Effector memory CD4-positive, alpha-beta T cell (primary cell): ENCODE measurements at regions not wholly inside any gene's neighbourhood (a gene's known extent, or its start where the extent isn't known, plus 50 kb on each side); places are given as distances from the start of the nearest gene placed in this dataset.

ENCODE experiments used
- DNase-seq, 3 donors: peaks; one replicate each; pipeline ENCODE4 v3.0.0-alpha.2; 2020
- H3K27ac ChIP-seq: 2 replicates; pipeline ENCODE4 v1.7.0; 2013; ENCODE audit warnings: mild to moderate bottlenecking, low read length, moderate library complexity; ENCODE audit not compliant: insufficient read depth, poor library complexity, severe bottlenecking
- H3K27me3 ChIP-seq: replicated peaks from 2 replicates; pipeline ENCODE4 v1.7.0; 2013; ENCODE audit warnings: mild to moderate bottlenecking, low read length; ENCODE audit not compliant: insufficient read depth, control insufficient read depth, poor library complexity, severe bottlenecking
- H3K36me3 ChIP-seq: 2 replicates; pipeline ENCODE4 v1.7.0; 2013; ENCODE audit warnings: mild to moderate bottlenecking, low read length, moderate library complexity; ENCODE audit not compliant: control insufficient read depth, insufficient read depth
- H3K4me1 ChIP-seq: 2 replicates; pipeline ENCODE4 v1.7.0; 2013; ENCODE audit warnings: low read length, mild to moderate bottlenecking; ENCODE audit not compliant: control insufficient read depth, insufficient read depth, poor library complexity, severe bottlenecking
- H3K4me3 ChIP-seq: 2 replicates; pipeline ENCODE4 v1.7.0; 2013; ENCODE audit warnings: low read length, low read depth, mild to moderate bottlenecking; ENCODE audit not compliant: insufficient read depth, poor library complexity, severe bottlenecking
- H3K9me3 ChIP-seq: 2 replicates; pipeline ENCODE4 v1.7.0; 2013; ENCODE audit warnings: mild to moderate bottlenecking, low read length, moderate library complexity; ENCODE audit not compliant: control insufficient read depth

DNA sequence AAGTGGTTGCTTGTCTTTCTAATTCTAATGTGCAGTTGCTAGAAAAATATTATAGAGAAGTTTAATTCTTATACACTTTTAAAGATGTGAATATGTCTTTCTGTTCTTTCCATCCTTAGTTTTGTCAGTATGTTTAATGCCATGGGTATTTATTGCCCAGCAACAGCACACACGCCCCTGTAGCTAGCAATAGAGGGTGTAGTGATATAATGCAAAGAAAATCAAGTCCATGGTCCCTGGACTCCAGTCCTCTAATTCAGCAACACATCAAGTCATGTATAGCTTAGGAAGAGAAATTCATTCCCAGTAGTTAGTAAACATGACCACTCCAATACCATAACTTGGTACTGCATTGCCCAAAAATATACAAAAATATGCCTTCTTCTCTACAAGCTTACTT lies 292.4 kb upstream of the NR2F2 start:
- Histone ChIP-seq H3K4me1 (no peaks in the 10 kb centered on the region), H3K4me3 (no peak overlapping the region), H3K27ac (no peak overlapping the region), H3K27me3 (peaks cover 3% of the 10 kb centered on the region), H3K36me3 (no peaks in the 10 kb centered on the region), H3K9me3 (no peaks in the 10 kb centered on the region)
- DNase-seq, result no peak

GRCh38 chr15:96038650-96039049 lies 291.9 kb upstream of the NR2F2 start:
- H3K27ac ChIP-seq, result no peak overlapping the region
- no peaks in the 10 kb centered on the region for H3K9me3 ChIP-seq
- no peaks in the 10 kb centered on the region for H3K4me1 ChIP-seq
- no peak for DNase-seq
- no peaks in the 10 kb centered on the region for H3K36me3 ChIP-seq
- H3K27me3 ChIP-seq, result peaks cover 3% of the 10 kb centered on the region
- H3K4me3 ChIP-seq, result no peak overlapping the region

GRCh38 chr15:96041982-96042733 lies 288.3 kb upstream of the NR2F2 start:
- Histone ChIP-seq H3K4me3 (no peak overlapping the region), H3K4me1 (no peaks in the 10 kb centered on the region), H3K27ac (no peak overlapping the region), H3K9me3 (no peaks in the 10 kb centered on the region), H3K27me3 (peaks cover 3% of the 10 kb centered on the region), H3K36me3 (no peaks in the 10 kb centered on the region)
- DNase-seq, result no peak

DNA sequence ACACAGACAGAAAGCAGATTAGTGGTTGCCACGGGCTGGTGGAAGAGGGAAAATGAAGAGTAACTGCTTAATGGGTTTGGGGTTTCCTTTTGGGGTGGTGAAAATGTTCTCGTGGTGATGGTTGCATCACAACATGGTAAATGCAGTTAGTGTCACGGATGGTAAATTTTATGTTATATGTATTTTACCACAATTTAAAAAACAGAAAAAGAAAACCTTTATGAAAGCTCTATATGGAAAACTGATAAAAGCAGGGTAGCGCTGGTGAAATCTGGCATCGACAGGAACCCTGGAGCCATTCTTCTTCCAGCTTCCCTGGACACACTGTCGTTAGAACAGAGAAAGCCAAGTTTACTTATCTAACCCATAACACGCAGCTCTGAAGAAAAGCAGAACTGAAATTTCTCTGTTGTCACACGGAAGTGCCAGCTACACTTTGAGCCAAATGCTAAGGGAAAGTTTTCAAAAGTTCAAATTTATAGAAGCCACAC lies 287.7 kb upstream of the NR2F2 start:
- Histone ChIP-seq H3K27me3 (peaks cover 3% of the 10 kb centered on the region), H3K9me3 (no peaks in the 10 kb centered on the region), H3K4me3 (no peak overlapping the region), H3K4me1 (no peaks in the 10 kb centered on the region), H3K36me3 (no peaks in the 10 kb centered on the region), H3K27ac (no peak overlapping the region)
- no peak for DNase-seq

DNA sequence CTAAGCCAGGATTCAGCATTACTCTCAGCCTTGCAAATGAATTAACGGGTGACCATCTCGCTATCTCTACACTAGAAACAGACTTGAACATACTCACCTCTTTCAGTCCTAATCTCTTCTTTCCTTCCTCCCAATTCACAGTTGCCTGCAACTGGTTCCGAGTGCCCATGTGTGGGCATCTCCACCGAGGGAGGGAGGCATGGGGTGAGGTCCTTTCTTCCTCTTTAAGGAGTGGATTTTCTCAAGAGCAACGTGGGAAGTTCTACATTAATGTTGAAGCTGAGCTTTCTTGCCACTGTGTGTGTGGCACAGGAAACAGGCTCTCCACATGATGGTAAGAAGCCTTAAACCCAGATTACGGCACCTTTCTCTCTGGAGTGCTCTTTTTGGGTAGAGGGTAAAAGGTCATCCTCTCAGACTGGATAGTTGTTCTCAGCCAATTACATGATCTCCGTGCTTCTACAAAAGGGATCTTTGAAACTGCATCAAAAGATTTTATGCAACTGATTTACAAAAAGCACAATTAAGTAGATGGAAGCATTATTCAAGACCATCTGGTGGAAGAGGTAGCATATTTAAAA lies 286.8 kb upstream of the NR2F2 start:
- DNase-seq, result no peak
- H3K27ac ChIP-seq, result no peak overlapping the region
- H3K4me3 ChIP-seq, result no peak overlapping the region
- H3K27me3 ChIP-seq, result peaks cover 3% of the 10 kb centered on the region
- H3K9me3 ChIP-seq, result no peaks in the 10 kb centered on the region
- H3K4me1 ChIP-seq, result no peaks in the 10 kb centered on the region
- H3K36me3 ChIP-seq, result no peaks in the 10 kb centered on the region

DNA sequence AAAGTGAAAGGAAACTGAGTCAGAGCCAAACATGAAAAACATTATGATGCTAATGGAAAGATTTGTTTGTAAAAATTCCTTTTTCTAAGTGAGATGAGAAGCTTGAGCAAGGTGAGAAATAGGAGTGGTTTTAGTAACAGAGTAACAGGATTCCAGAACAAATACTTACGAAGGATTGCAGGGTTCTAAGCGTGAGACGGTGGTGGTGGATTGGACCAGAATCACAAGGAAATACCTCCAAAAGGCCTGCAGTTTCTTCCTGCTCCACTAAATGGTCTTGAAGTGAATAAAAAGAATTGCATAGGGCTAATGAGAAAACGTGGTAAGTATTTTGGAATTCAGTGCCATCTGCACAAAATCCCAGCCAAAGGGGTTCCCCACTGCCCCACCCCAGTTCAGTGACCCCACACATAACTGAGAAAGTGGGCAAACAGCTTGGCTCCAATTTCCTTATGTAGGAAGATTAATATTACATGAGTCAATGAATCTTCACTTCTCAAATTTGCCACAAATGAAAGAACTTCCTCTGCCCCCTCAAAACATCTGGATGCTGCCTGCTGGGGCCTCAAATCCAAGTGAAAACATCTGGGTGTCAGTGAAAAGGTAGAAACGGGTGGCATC lies 283.8 kb upstream of the NR2F2 start:
- H3K27me3 ChIP-seq, result no peaks in the 10 kb centered on the region
- H3K4me3 ChIP-seq, result no peak overlapping the region
- no peak overlapping the region for H3K27ac ChIP-seq
- no peaks in the 10 kb centered on the region for H3K4me1 ChIP-seq
- no peak for DNase-seq
- H3K9me3 ChIP-seq, result no peaks in the 10 kb centered on the region
- no peaks in the 10 kb centered on the region for H3K36me3 ChIP-seq

DNA sequence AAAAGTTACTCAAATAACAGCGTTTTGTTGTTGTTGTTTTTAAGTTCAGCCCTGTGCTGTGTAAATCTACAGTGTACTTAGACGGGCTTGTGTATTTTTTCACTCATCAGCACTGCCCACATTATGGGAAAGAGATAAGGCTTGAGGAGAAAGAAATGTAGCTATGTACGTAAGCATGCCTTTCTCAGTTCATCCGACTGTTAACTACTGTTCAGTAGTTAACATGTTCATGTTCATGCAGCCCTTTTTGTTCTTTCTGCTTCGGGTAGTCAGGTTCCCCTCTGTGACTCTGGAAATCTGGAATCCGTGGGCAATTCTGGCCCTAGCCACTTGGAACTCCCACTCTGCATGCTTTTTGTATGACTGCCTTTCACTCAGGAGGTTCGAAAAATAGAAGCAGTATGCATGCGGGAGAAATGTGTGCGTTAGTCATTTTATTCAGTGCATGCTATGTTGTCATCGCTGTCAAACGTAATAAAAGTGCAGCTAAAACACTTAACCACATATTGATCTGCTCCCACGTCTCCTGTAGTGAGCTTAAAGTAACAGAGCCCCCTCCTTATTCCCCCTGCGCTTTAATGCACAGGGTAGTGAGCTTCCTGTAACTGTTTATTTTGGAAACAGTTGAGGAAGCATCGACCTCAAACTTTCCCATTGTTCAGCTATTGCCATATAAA lies 283.1 kb upstream of the NR2F2 start:
- Histone ChIP-seq H3K36me3 (no peaks in the 10 kb centered on the region), H3K27me3 (no peaks in the 10 kb centered on the region), H3K27ac (no peak overlapping the region), H3K4me3 (no peak overlapping the region), H3K4me1 (no peaks in the 10 kb centered on the region), H3K9me3 (no peaks in the 10 kb centered on the region)
- DNase-seq, result no peak

DNA sequence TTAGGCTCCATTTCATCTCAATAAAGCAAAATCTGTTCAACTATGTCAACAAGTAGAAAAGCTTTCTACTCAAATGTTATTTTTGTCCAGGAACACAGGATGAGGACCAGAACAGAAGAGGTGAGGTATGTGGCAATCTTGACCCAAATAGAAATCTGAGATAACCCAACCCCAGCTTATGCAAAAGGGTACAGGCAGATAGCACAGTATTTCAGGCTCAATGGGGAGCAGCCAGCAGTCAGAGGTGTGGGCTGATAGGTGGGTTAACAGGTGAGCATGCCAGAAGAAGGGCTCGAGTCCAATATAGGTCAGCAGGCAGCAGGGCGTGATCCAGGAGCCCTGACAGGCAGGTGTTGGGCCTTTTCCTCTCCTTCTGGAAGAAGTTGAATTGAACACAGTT lies 281.2 kb upstream of the NR2F2 start:
- Histone ChIP-seq H3K27ac (no peak overlapping the region), H3K9me3 (no peaks in the 10 kb centered on the region), H3K27me3 (peaks cover 6% of the 10 kb centered on the region), H3K36me3 (no peaks in the 10 kb centered on the region), H3K4me3 (no peak overlapping the region), H3K4me1 (no peaks in the 10 kb centered on the region)
- DNase-seq, result no peak

DNA sequence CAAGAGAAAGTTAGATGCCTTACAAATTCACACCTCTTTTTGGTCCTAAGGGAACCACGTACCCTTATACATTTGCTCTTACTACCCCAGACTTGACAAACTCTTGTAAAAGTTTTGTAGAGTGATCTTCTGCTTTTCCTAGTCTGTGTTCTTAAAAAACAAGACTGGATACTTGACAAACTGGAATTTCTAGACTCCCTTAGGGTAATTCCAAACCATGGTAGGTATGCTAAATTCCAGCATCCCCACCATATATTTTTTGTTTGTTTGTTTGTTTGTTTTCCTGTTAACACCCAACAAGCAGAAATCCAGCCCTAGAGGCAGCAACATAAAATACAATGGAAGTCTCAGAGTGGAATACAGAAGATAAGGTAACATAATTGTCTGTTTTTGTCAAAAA lies 280.7 kb upstream of the NR2F2 start:
- H3K36me3 ChIP-seq, result no peaks in the 10 kb centered on the region
- no peak overlapping the region for H3K4me3 ChIP-seq
- no peaks in the 10 kb centered on the region for H3K9me3 ChIP-seq
- no peaks in the 10 kb centered on the region for H3K4me1 ChIP-seq
- no peak overlapping the region for H3K27ac ChIP-seq
- DNase-seq, result no peak
- H3K27me3 ChIP-seq, result peaks cover 6% of the 10 kb centered on the region

DNA sequence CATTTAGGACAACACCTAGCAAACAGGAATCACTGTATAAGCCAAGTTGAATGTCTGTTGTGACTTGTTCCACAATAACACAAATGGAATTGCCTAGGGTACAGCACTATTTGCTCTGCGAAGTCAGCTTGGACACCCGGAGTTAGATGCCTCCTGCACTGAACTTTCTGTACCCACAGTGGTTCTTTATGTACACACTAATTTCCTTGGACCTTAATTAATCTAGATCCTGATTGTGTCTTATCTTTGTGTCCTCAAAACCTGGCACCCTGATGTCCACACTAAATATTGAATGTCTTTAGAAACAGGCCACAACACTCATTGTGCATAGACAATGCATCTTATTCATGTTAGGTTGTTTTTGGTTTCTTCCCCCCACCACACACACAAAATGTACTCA lies 278.9 kb upstream of the NR2F2 start:
- Histone ChIP-seq H3K9me3 (no peaks in the 10 kb centered on the region), H3K36me3 (no peaks in the 10 kb centered on the region), H3K27me3 (peaks cover 6% of the 10 kb centered on the region), H3K27ac (no peak overlapping the region), H3K4me1 (no peaks in the 10 kb centered on the region), H3K4me3 (no peak overlapping the region)
- no peak for DNase-seq
